K562 (cell line): ENCODE measurements at regions not wholly inside any gene's neighbourhood (a gene's known extent, or its start where the extent isn't known, plus 50 kb on each side); places are given as distances from the start of the nearest gene placed in this dataset.

Experiments
- ATAC-seq: fragments of 200-7000 bp; cut with Tn5 transposase; 3 replicates; pipeline ENCODE4 v1.9.1; 2020; ENCODE audit warnings: moderate library complexity
- BruUV-seq: library from RNA; stranded (reverse); fragments of 400-500 nt; replicated peaks from 2 replicates; lab custom pipeline; 2021; lab: Mats Ljungman, UMichigan
- CTCF ChIA-PET: fragments of 300-600 bp; formaldehyde crosslinking; extraction: SDS; loops from one replicate; lab custom pipeline; 2021; ENCODE audit warnings: low intra/inter-chr PET ratio; lab: Yijun Ruan, JAX
- POLR2A ChIA-PET: fragments of 300-600, 350-650 bp; sonication (Branson Sonifier 250); formaldehyde crosslinking; extraction: SDS; loops from one replicate; lab custom pipeline; 2021; ENCODE audit warnings: antibody characterized with exemption, inconsistent platforms; lab: Yijun Ruan, JAX
- DNase-seq, 4 experiments: peaks; one replicate each; pipeline versions ENCODE4 v3.0.0 to v3.0.0-alpha.2; 2011 to 2018; ENCODE audit warnings: low spot score in 3 of 4, mixed read lengths in 3 of 4; ENCODE audit errors: extremely low read depth in 1 of 4
- FAIRE-seq: peaks from 2 replicates; lab custom pipeline; 2011; peaks lifted over from hg19 to GRCh38; lab: Jason Lieb, UNC
- H2AFZ ChIP-seq: 2 replicates; pipeline ENCODE4 v1.6.0; 2011; ENCODE audit warnings: low read depth, low read length, control low read depth, inconsistent platforms
- H3K27ac ChIP-seq: fragments of 200-600 bp; 3 replicates; pipeline ENCODE4 v1.8.0; 2011; ENCODE audit warnings: low read depth, mild to moderate bottlenecking, control low read depth, inconsistent platforms, low read length, moderate library complexity, mixed read lengths; ENCODE audit errors: extremely low read depth
- H3K27me3 ChIP-seq, 2 experiments: fragments of 300-600 bp in 1 of 2; 2 replicates in 1 of 2; 3 replicates in 1 of 2; pipeline versions ENCODE4 v1.6.0 to v1.8.0; 2011; ENCODE audit warnings: inconsistent platforms in 2 of 2, low read length in 2 of 2, mild to moderate bottlenecking in 1 of 2, mixed read lengths in 1 of 2, moderate library complexity in 1 of 2; ENCODE audit not compliant: control insufficient read depth in 2 of 2, insufficient read depth in 2 of 2
- H3K36me3 ChIP-seq: fragments of 300-600 bp; 3 replicates; pipeline ENCODE4 v1.8.0; 2011; ENCODE audit warnings: mild to moderate bottlenecking, low read length, inconsistent platforms; ENCODE audit not compliant: control insufficient read depth, insufficient read depth
- H3K4me1 ChIP-seq, 2 experiments: fragments of 200-600 bp in 1 of 2; replicated peaks in 1 of 2; 2 replicates in 1 of 2; 3 replicates in 1 of 2; pipeline versions ENCODE4 v1.5.1 to v1.8.0; 2011; ENCODE audit warnings: inconsistent platforms in 2 of 2, low read length in 2 of 2, mild to moderate bottlenecking in 1 of 2, mixed read lengths in 1 of 2, moderate library complexity in 1 of 2; ENCODE audit not compliant: control insufficient read depth in 2 of 2, insufficient read depth in 2 of 2
- H3K4me2 ChIP-seq: 2 replicates; pipeline ENCODE4 v1.6.1; 2011; ENCODE audit warnings: low read length, control low read depth, inconsistent platforms, mixed read lengths; ENCODE audit not compliant: insufficient read depth
- H3K4me3 ChIP-seq: fragments of 200-600 bp; sonication (generic), shearing (Covaris generic); 2 replicates; pipeline ENCODE4 v1.5.1; 2016; ENCODE audit warnings: control low read depth, inconsistent platforms
- H3K79me2 ChIP-seq: fragments of 200-600 bp; 3 replicates; pipeline ENCODE4 v1.8.0; 2011; ENCODE audit warnings: low read length, inconsistent platforms; ENCODE audit not compliant: control insufficient read depth, insufficient read depth
- H3K9ac ChIP-seq, 2 experiments: 2 replicates each; pipeline versions ENCODE4 v1.6.0 to v1.6.1; 2011; ENCODE audit warnings: low read depth in 2 of 2, low read length in 2 of 2, control low read depth in 1 of 2, inconsistent platforms in 1 of 2, mild to moderate bottlenecking in 1 of 2, mixed read lengths in 1 of 2; ENCODE audit not compliant: insufficient read depth in 1 of 2
- H3K9me1 ChIP-seq: one replicate; pipeline ENCODE4 v1.6.0; 2011; ENCODE audit warnings: inconsistent platforms, mild to moderate bottlenecking, low read length, moderate library complexity; ENCODE audit not compliant: control insufficient read depth, insufficient read depth
- H3K9me3 ChIP-seq: replicated peaks from 2 replicates; pipeline ENCODE4 v1.5.1; 2011; ENCODE audit warnings: low read depth, low read length, inconsistent platforms; ENCODE audit not compliant: control insufficient read depth, insufficient read depth
- H4K20me1 ChIP-seq: replicated peaks from 2 replicates; pipeline ENCODE4 v1.6.1; 2011; ENCODE audit warnings: low read length, inconsistent platforms, mixed read lengths; ENCODE audit not compliant: control insufficient read depth, insufficient read depth
- ARID3A ChIP-seq: IDR thresholded peaks from 2 replicates; pipeline ENCODE4 v1.6.1; 2012; ENCODE audit warnings: low read depth, low read length, improper control_type of control experiment, borderline replicate concordance
- BDP1 ChIP-seq: IDR thresholded peaks from 3 replicates; pipeline ENCODE4 v1.6.1; 2011; ENCODE audit not compliant: insufficient read length, insufficient read depth
- ETV1 ChIP-seq: fragments of 450-650 bp; conservative IDR thresholded peaks from 2 replicates; pipeline ENCODE4 v1.6.1; 2016; ENCODE audit warnings: missing genetic modification characterization, control low read depth, low read depth, missing compliant biosample characterization
- IRF9 ChIP-seq: fragments of 450-650 bp; IDR thresholded peaks from 2 replicates; pipeline ENCODE4 v1.6.1; 2016; ENCODE audit warnings: missing biosample characterization, missing genetic modification characterization
- SMAD1 ChIP-seq: fragments of 150-350 bp; IDR thresholded peaks from 2 replicates; pipeline ENCODE4 v1.6.1; 2014; ENCODE audit warnings: low read length, low read depth; ENCODE audit not compliant: partially characterized antibody
- TCF15 ChIP-seq: fragments of 250-450 bp; sonication (Bioruptor Pico); IDR thresholded peaks from 2 replicates; pipeline ENCODE4 v1.8.0; 2022; ENCODE audit warnings: moderate library complexity, mild to moderate bottlenecking, inconsistent platforms
- ZNF324 ChIP-seq: fragments of 250-450 bp; sonication (Bioruptor Pico); IDR thresholded peaks from 2 replicates; pipeline ENCODE4 v1.4.0; 2020; ENCODE audit warnings: mild to moderate bottlenecking
- WGBS: fragments of 100-300 bp; shearing (Covaris generic); methylation state at CpG from one replicate; pipeline ENCODE4 v1.1.6; 2016; ENCODE audit warnings: low coverage, mixed read lengths; ENCODE audit not compliant: insufficient coverage; ENCODE audit errors: missing lambda C conversion rate; 5-methylcytosine and 5-hydroxymethylcytosine counted together
- in situ Hi-C: fragments of 300-500 bp; cut with MboI; formaldehyde crosslinking; loops from 4 replicates; pipeline ENCODE4 v1.15.0; 2018; ENCODE audit warnings: inconsistent platforms, mixed read lengths
- intact Hi-C: fragments of 100-400 bp; cut with micrococcal nuclease; formaldehyde crosslinking; loops from 2 replicates; pipeline ENCODE4 v1.14.2; 2022

- H3K27ac ChIP-seq = no peak overlapping the region
- no TSS peak for BruUV-seq
- no peak overlapping the region for H2AFZ ChIP-seq
- ChIA-PET CTCF (no interaction called here), POLR2A (interaction anchor here (0.6 to 1.1 kb wide), 2 partner anchors 20 to 1250 kb away, joined by 3 to 4 read pairs; no protein-coding TSS in a partner anchor)
- ATAC-seq (no peak), DNase-seq (no peak), FAIRE-seq (no peak)
- H3K4me1 ChIP-seq = no peaks in the 10 kb centered on the region; a peak in 1 of 5 replicates
- 0 out of 2 replicates have a peak, but pooled peaks cover 2% of the 10 kb centered on the region for H3K9me3 ChIP-seq
- no peak overlapping the region for H3K4me3 ChIP-seq
- in situ Hi-C loops = no loop called here
- H3K9ac ChIP-seq = no peak overlapping the region
- H3K79me2 ChIP-seq = no peaks in the 10 kb centered on the region
- no peaks in the 10 kb centered on the region for H3K36me3 ChIP-seq
- H4K20me1 ChIP-seq = 0 out of 2 replicates have a peak, but pooled peaks cover 6% of the 10 kb centered on the region
- 3% methylated on average over 6 of the region's 6 CpGs for WGBS
- H3K27me3 ChIP-seq = peaks cover 12 to 59% of the 10 kb centered on the region in 2 experiments; a peak in 3 of 5 replicates
- TF ChIP-seq TCF15 (CRISPR knock-in tag) (no peak), BDP1 (no peak), SMAD1 (no peak), ARID3A (no peak), ZNF324 (CRISPR knock-in tag) (no peak), IRF9 (tag) (no peak), ETV1 (tag) (no peak)
- no peak overlapping the region for H3K4me2 ChIP-seq
- intact Hi-C loops = loop anchor here (10.0 kb wide), 1 partner anchor 629 kb away; the partner anchor contains the start of gene FOXC2
- no peaks in the 10 kb centered on the region for H3K9me1 ChIP-seq
Observed at GRCh38 chr16:87194172-87194571, 123.0 kb downstream of the C16orf95 start.
